OCI-LY3 (cell line): ENCODE measurements at regions not wholly inside any gene's neighbourhood (a gene's known extent, or its start where the extent isn't known, plus 50 kb on each side); places are given as distances from the start of the nearest gene placed in this dataset.

Experiments used
- H2AFZ ChIP-seq: fragments of 200-600, 300-600 bp; shearing (Covaris generic); 2 replicates; pipeline ENCODE4 v1.6.0; 2014; ENCODE audit warnings: antibody characterized with exemption, low read depth, low read length
- H3K27ac ChIP-seq: fragments of 200-600, 300-600 bp; sonication (generic); 2 replicates; pipeline ENCODE4 v1.5.1; 2014; ENCODE audit warnings: mild to moderate bottlenecking, low read length, moderate library complexity, mixed read lengths
- H3K27me3 ChIP-seq: fragments of 200-600, 300-600 bp; sonication (generic); 2 replicates; pipeline ENCODE4 v1.6.1; 2014; ENCODE audit warnings: low read depth, low read length, mixed read lengths
- H3K36me3 ChIP-seq: fragments of 200-600, 300-600 bp; sonication (generic); replicated peaks from 2 replicates; pipeline ENCODE3; 2014; ENCODE audit warnings: low read depth, low read length, mixed read lengths
- H3K4me1 ChIP-seq: fragments of 300-600, 200-600 bp; sonication (generic); 2 replicates; pipeline ENCODE4 v1.6.1; 2014; ENCODE audit warnings: low read length, mixed read lengths
- H3K4me2 ChIP-seq: fragments of 200-600, 300-600 bp; sonication (generic); 2 replicates; pipeline ENCODE4 v1.6.1; 2014; ENCODE audit warnings: low read length, mixed read lengths
- H3K4me3 ChIP-seq: fragments of 300-600, 200-600 bp; sonication (generic); 2 replicates; pipeline ENCODE4 v1.5.1; 2014; ENCODE audit warnings: antibody characterized with exemption, mild to moderate bottlenecking, low read length, moderate library complexity
- H3K79me2 ChIP-seq: fragments of 300-600, 200-600 bp; shearing (Covaris generic); 2 replicates; pipeline ENCODE4 v1.6.1; 2014; ENCODE audit warnings: mild to moderate bottlenecking, low read length, mixed read lengths
- H3K9ac ChIP-seq: fragments of 300-600, 200-600 bp; shearing (Covaris generic); 2 replicates; pipeline ENCODE4 v1.6.0; 2014; ENCODE audit warnings: mild to moderate bottlenecking, low read length, moderate library complexity
- H3K9me3 ChIP-seq: fragments of 200-600, 300-600 bp; shearing (Covaris generic); 2 replicates; pipeline ENCODE4 v1.6.1; 2014; ENCODE audit warnings: low read length, mixed read lengths; ENCODE audit not compliant: insufficient read depth
- H4K20me1 ChIP-seq: fragments of 200-600, 300-600 bp; sonication (generic); 2 replicates; pipeline ENCODE4 v1.6.1; 2016; ENCODE audit warnings: low read length, mixed read lengths; ENCODE audit not compliant: insufficient read depth
- CTCF ChIP-seq: fragments of 200-600, 300-600 bp; sonication (generic); IDR thresholded peaks from 2 replicates; pipeline ENCODE4 v1.5.1; 2014; ENCODE audit warnings: antibody characterized with exemption, low read length, low read depth
- EZH2phosphoT487 ChIP-seq: fragments of 200-600 bp; shearing (Covaris generic); IDR thresholded peaks from 2 replicates; pipeline ENCODE4 v1.6.1; 2018; ENCODE audit warnings: antibody characterized with exemption, mixed run types, low read depth

DNA sequence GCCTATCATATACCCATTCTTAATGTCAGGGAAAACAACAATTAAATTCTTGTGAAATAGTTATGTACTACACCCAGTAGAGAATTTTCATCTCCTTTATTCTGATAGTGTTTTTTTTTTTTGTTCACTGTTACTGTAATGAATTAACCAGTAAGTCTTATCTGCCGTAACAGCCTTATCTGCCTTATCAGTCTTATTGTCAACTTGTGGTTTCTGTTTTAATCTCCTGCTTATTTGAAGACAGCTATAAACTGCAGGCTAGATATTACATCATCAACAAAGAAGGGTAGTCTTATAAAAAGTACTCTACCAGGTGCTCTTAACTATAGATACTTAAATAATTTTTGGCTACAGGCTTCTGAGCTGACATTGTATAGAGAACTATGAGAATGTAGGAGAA, 79.5 kb downstream of the MAGEB5 start:
- Histone ChIP-seq H3K27ac (no peak overlapping the region), H3K4me1 (no peaks in the 10 kb centered on the region), H3K27me3 (no peaks in the 10 kb centered on the region), H4K20me1 (no peaks in the 10 kb centered on the region), H3K4me2 (no peak overlapping the region), H3K9me3 (no peaks in the 10 kb centered on the region), H3K4me3 (no peak overlapping the region), H2AFZ (no peak overlapping the region), H3K79me2 (no peaks in the 10 kb centered on the region), H3K9ac (no peak overlapping the region), H3K36me3 (no peaks in the 10 kb centered on the region)
- no peak for TF ChIP-seq CTCF
- TF ChIP-seq EZH2phosphoT487 = no peak

- no peak for TF ChIP-seq EZH2phosphoT487
- TF ChIP-seq CTCF = no peak
- H3K36me3 ChIP-seq = no peaks in the 10 kb centered on the region
- H3K4me3 ChIP-seq = no peak overlapping the region
- no peaks in the 10 kb centered on the region for H4K20me1 ChIP-seq
- no peak overlapping the region for H3K9ac ChIP-seq
- no peak overlapping the region for H2AFZ ChIP-seq
- H3K79me2 ChIP-seq = no peaks in the 10 kb centered on the region
- H3K9me3 ChIP-seq = no peaks in the 10 kb centered on the region
- no peak overlapping the region for H3K4me2 ChIP-seq
- no peaks in the 10 kb centered on the region for H3K27me3 ChIP-seq
- no peak overlapping the region for H3K27ac ChIP-seq
- H3K4me1 ChIP-seq = no peaks in the 10 kb centered on the region
Measured at GRCh38 chrX:26286836-26287235, 70.9 kb downstream of the MAGEB5 start.
